Tibial artery (tissue), 4 donors: ENCODE measurements at regions not wholly inside any gene's neighbourhood (a gene's known extent, or its start where the extent isn't known, plus 50 kb on each side); places are given as distances from the start of the nearest gene placed in this dataset.

Source experiments
- DNase-seq, 2 donors: peaks; one replicate each; pipeline ENCODE4 v3.0.0-alpha.2; 2019
- H3K27ac ChIP-seq, 2 donors: fragments of 200-600 bp; sonication (generic) in 1 of 2; 1 replicate in 1 of 2; 2 replicates in 1 of 2; pipeline ENCODE4 v1.5.1; 2018 to 2019; ENCODE audit warnings: mild to moderate bottlenecking in 1 of 2
- H3K27me3 ChIP-seq, 2 donors: fragments of 200-600 bp; sonication (generic) in 1 of 2; one replicate each; pipeline versions ENCODE4 v1.5.1 to v1.6.0; 2016 to 2019
- H3K36me3 ChIP-seq, 3 donors: fragments of 200-600 bp; sonication (generic) in 2 of 3; one replicate each; pipeline ENCODE4 v1.5.1; 2016 to 2019; ENCODE audit warnings: mild to moderate bottlenecking in 2 of 3
- H3K4me1 ChIP-seq, 4 donors: fragments of 200-600 bp; sonication (generic) in 2 of 4; 1 replicate in 3 of 4; 2 replicates in 1 of 4; pipeline ENCODE4 v1.5.1; 2016 to 2019
- H3K4me3 ChIP-seq, 2 donors: fragments of 200-600 bp; sonication (generic) in 1 of 2; 1 replicate in 1 of 2; 2 replicates in 1 of 2; pipeline ENCODE4 v1.5.1; 2018 to 2019; ENCODE audit warnings: mild to moderate bottlenecking in 2 of 2
- H3K9me3 ChIP-seq, 3 donors: fragments of 200-600 bp; sonication (generic) in 1 of 3; one replicate each; pipeline ENCODE4 v1.5.1; 2016 to 2019
- intact Hi-C: fragments of 100-400 bp; cut with DNase I; formaldehyde crosslinking; loops from one replicate; pipeline ENCODE4 v1.15.0; 2023; ENCODE audit warnings: low total_unique reads
- TF ChIP-seq, protein P1 (sequence below), 2 experiments: fragments of 200-600 bp in 1 of 2; fragments of 450-650 bp in 1 of 2; IDR thresholded peaks; one replicate each; pipeline ENCODE4 v1.5.1; 2017 to 2019; ENCODE audit warnings: antibody characterized with exemption in 2 of 2, mild to moderate bottlenecking in 1 of 2, moderate library complexity in 1 of 2

- TF ChIP-seq, protein P1, sequence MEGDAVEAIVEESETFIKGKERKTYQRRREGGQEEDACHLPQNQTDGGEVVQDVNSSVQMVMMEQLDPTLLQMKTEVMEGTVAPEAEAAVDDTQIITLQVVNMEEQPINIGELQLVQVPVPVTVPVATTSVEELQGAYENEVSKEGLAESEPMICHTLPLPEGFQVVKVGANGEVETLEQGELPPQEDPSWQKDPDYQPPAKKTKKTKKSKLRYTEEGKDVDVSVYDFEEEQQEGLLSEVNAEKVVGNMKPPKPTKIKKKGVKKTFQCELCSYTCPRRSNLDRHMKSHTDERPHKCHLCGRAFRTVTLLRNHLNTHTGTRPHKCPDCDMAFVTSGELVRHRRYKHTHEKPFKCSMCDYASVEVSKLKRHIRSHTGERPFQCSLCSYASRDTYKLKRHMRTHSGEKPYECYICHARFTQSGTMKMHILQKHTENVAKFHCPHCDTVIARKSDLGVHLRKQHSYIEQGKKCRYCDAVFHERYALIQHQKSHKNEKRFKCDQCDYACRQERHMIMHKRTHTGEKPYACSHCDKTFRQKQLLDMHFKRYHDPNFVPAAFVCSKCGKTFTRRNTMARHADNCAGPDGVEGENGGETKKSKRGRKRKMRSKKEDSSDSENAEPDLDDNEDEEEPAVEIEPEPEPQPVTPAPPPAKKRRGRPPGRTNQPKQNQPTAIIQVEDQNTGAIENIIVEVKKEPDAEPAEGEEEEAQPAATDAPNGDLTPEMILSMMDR (IDR thresholded peaks at IDR 0.05), result no peak
- H3K36me3 ChIP-seq, result no peaks in the 10 kb centered on the region
- intact Hi-C loops, result no loop called here
- no peaks in the 10 kb centered on the region for H3K4me1 ChIP-seq
- no peaks in the 10 kb centered on the region for H3K9me3 ChIP-seq
- no peak overlapping the region for H3K4me3 ChIP-seq
- H3K27me3 ChIP-seq, result no peaks in the 10 kb centered on the region
- H3K27ac ChIP-seq, result no peak overlapping the region
- DNase-seq, result no peak
Observed at GRCh38 chr13:79084802-79085424, 321.1 kb downstream of the RBM26 start.

GRCh38 chr13:79081942-79082341, 324.1 kb downstream of the RBM26 start:
- Histone ChIP-seq H3K9me3 (no peaks in the 10 kb centered on the region), H3K27ac (no peak overlapping the region), H3K4me1 (no peaks in the 10 kb centered on the region), H3K27me3 (no peaks in the 10 kb centered on the region), H3K4me3 (no peak overlapping the region), H3K36me3 (no peaks in the 10 kb centered on the region)
- TF ChIP-seq, protein P1 (IDR thresholded peaks at IDR 0.05), result no peak
- intact Hi-C loops, result no loop called here
- DNase-seq, result no peak

GRCh38 chr13:79079351-79079839, 326.7 kb downstream of the RBM26 start:
- H3K4me3 ChIP-seq, result no peak overlapping the region
- H3K9me3 ChIP-seq, result no peaks in the 10 kb centered on the region
- no peak for DNase-seq
- H3K27me3 ChIP-seq, result no peaks in the 10 kb centered on the region
- no peak overlapping the region for H3K27ac ChIP-seq
- no peaks in the 10 kb centered on the region for H3K4me1 ChIP-seq
- TF ChIP-seq, protein P1 (IDR thresholded peaks at IDR 0.05), result no peak
- H3K36me3 ChIP-seq, result no peaks in the 10 kb centered on the region
- intact Hi-C loops, result no loop called here

DNA sequence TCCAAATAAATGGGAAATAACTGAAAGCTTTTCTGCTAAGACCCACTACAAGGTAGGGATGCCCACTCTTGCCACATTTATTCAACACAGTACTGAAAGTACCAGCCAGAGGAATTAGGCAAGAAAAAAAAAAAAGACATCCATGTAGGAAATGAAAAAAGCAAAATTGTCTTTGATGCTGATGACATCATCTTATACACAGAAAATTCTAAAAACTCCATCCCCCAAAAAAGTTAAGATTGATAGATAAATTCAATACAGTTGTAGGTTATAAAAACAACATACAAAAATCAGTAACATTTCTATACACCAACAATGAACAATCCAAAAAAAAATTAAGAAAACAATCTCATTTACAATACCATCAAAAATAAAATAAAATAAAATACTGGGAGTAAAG, 330.4 kb downstream of the RBM26 start:
- no peaks in the 10 kb centered on the region for H3K36me3 ChIP-seq

GRCh38 chr13:79070343-79070974, 335.6 kb downstream of the RBM26 start:
- no peaks in the 10 kb centered on the region for H3K27me3 ChIP-seq
- no peaks in the 10 kb centered on the region for H3K4me1 ChIP-seq
- no peak for DNase-seq
- no peak overlapping the region for H3K4me3 ChIP-seq
- intact Hi-C loops, result no loop called here
- H3K9me3 ChIP-seq, result no peaks in the 10 kb centered on the region
- H3K36me3 ChIP-seq, result no peaks in the 10 kb centered on the region
- no peak overlapping the region for H3K27ac ChIP-seq
- TF ChIP-seq, protein P1 (IDR thresholded peaks at IDR 0.05), result no peak

More for the DNA sequence above, 330.4 kb downstream of the RBM26 start:
- intact Hi-C loops, result no loop called here
- Histone ChIP-seq H3K27me3 (no peaks in the 10 kb centered on the region), H3K4me1 (no peaks in the 10 kb centered on the region), H3K9me3 (no peaks in the 10 kb centered on the region), H3K4me3 (no peak overlapping the region), H3K27ac (no peak overlapping the region)
- TF ChIP-seq, protein P1 (IDR thresholded peaks at IDR 0.05), result no peak
- no peak for DNase-seq
